ENCODE measurements at regions not wholly inside any gene's neighbourhood (a gene's known extent, or its start where the extent isn't known, plus 50 kb on each side); places are given as distances from the start of the nearest gene placed in this dataset.

DNA sequence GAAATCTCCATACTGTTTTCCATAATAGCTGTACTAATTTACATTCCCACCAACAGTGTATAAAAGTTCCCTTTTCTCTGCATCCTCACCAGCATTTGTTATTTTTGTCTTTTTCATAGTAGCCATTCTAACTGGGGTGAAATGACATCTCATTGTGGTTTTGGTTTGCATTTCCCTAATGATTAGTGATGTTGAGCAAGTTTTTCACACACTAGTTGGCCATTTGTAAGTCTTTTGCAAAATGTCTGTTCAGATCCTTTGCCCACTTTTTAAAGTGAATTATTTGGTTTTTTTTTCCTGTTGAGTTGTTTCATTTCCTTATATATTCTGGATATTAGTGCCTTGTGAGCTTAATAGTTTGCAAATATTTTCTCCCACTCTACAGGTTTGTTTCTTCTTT, 101.0 kb upstream of the NFE2L3 start:
- TF ChIP-seq ZNF274 (IDR thresholded peaks at IDR 0.05; ENCODE audit: low read depth, low read length): no peak
- no peak for TF ChIP-seq YY1 (IDR thresholded peaks at IDR 0.05; ENCODE audit: insufficient read depth, insufficient read length)

Measured in NT2/D1 (cell line).